ENCODE measurements at regions not wholly inside any gene's neighbourhood (a gene's known extent, or its start where the extent isn't known, plus 50 kb on each side); places are given as distances from the start of the nearest gene placed in this dataset.

GRCh38 chr3:118550556-118550955 is 484.1 kb downstream of the IGSF11 start:
- DNase-seq: no peak

DNA sequence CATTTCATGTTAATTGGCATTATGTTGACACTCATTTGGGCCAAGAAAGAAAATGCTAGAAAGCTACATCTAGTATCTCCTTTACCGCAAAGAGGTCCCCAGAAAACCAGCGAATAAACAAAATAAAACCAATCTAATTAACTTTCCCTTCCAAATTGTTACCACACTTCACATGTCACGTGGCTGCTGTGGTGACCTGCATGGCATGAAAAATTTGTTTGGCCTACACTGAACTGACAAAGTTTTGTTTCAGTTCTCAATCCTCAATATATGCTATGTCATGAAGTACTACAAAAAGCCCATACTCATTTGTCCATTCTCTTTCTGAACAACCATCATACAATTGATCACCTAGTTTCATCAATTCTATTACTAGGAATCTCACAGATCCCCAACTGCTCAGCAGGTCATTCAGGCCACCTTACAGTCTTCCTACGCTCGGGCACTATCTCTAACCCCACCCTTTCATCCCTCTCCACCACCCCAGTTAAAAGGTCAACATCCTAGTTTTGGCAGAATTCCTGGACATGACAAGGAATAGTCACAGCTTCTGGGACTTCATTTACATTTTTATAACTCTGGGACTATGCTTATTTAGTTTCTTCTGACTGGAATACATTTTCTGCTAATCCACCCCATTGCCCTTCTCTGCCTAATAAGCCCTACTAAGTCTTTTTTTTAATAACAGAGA is 480.4 kb downstream of the IGSF11 start:
- DNase-seq: no peak

- no peak for DNase-seq
These were observed 477.7 kb downstream of the IGSF11 start for GRCh38 chr3:118556983-118557382.

GRCh38 chr3:118557513-118557912 is 477.1 kb downstream of the IGSF11 start:
- no peak for DNase-seq

- DNase-seq: no peak
These were observed 475.4 kb downstream of the IGSF11 start for GRCh38 chr3:118559286-118559685.

- no peak for DNase-seq
These were observed 469.8 kb downstream of the IGSF11 start for GRCh38 chr3:118564800-118565199.

GRCh38 chr3:118573912-118574311 is 460.7 kb downstream of the IGSF11 start:
- no peak for DNase-seq

- peak; percentile 51 for DNase-seq
These were observed 457.4 kb downstream of the IGSF11 start for GRCh38 chr3:118577055-118577777.

- DNase-seq: no peak
These were observed 456.1 kb downstream of the IGSF11 start for GRCh38 chr3:118578559-118578958.

GRCh38 chr3:118587037-118587741 is 447.5 kb downstream of the IGSF11 start:
- DNase-seq: peak; percentile 92

DNA sequence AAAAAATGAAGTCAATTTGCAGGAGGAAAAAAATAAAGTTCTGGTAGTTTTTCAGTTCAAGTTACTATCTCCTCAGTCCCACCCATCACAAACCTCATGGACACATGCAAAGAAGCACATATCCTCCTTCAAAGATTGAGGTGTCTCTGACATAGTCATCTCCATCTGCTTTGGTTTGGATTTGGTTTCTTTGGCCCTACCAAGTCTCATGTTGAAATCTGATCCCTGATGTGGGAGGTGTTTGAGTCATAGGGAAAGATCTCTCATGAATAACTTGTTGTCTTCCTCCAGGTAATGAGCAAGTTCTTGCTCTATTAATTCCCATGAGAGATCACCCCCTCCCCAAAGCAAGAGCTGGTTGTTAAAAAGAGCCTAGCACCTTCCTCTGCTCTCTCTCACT is 446.8 kb downstream of the IGSF11 start:
- DNase-seq: no peak

DNA sequence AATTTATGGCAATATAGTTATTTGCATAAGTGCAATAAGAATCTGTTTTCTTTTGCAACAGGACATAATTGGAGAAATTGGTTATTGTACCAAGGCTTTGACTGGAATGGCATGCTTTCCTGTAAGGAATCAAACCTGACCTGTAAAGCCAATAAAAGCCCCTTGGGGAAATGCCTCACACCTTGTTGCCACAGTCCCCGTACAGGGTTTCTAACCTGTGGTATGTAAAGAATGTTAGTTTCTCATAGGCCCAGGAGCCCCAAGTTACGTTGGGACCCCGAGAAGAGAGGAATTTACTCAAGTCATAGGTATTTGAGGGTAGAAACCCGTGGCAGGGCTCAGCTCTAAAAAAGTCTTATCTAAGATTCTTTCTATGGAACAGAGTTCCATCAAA is 441.4 kb downstream of the IGSF11 start:
- DNase-seq: no peak

DNA sequence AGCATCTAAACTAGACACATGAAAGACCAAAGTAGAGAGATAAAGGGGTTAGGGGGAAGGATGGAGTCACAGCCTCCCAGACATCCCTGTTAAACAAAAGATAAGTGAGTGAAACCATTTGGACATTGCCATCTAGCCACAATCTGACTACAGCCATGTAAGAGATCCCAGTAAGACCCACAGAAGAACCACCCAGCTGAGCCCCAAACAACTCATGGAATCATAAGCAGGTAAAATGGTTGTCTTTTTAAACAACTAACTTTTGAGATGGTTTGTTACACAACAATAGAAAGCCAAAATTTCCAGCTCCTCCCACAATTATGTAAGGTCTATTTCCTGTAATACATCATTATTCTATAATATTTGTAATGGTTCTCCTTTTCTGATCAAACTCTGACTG is 437.5 kb downstream of the IGSF11 start:
- no peak for DNase-seq

DNA sequence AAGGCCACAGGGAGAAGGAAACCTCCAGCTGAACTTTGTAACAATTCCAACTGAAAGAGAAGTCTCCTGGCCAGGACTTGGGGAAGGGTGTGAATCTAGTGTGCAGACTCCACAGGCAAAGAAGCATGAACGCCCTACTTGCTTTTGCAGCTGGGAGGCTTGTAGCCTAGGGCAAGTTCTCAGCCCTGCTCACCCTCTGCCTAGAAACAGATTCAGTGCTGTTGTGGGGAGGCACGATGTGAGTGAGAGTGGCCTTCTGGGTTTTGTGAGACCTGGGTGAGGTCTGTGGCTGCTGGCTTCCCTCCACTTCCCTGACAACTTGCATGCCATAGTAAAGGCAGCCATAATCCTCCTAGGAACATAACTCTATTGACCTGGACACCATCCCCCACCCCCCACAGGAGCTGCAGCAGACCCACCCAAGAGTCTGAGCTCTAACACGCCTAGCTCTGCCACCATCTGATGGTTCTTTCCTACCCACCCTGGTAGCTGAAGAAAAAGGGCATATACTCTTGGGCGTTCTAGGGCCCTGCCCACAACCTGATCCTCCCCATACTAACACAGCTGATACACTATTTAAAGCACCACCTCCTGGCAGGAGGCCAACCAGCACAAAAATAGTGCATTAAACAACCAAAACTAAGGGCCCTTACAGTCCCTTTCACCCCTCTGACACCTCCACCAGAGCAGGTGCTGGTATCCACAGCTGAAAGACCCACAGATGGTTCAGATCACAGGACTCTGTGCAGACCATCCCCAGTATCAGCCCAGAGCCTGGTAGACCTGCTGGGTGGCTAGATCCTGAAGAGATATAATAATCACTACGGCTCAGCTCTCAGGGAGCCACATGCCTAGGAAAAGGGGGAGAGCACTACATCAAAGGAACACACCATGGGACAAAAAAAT is 426.5 kb downstream of the IGSF11 start:
- DNase-seq: no peak

GRCh38 chr3:118618247-118619040 is 416.2 kb downstream of the IGSF11 start:
- no peak for DNase-seq

DNA sequence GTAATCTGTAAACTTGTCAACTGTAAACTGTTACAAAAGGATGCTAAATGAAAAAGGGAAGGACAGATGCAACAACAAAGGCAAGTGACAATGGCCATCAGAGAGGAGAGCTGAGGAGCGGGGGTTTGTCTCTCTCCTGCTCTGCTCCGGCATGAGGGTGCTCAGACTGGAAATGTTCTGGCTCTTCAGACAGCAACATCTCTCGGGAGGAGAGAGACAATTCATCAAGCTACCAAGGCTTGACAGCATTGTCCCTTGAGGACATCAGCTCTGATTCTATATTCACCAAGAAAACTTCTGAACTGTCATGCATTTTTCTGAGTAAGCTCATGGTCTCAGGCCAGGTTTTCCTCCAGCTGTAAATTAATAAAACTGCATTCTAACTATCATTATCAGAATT is 408.2 kb downstream of the IGSF11 start:
- DNase-seq: no peak

DNA sequence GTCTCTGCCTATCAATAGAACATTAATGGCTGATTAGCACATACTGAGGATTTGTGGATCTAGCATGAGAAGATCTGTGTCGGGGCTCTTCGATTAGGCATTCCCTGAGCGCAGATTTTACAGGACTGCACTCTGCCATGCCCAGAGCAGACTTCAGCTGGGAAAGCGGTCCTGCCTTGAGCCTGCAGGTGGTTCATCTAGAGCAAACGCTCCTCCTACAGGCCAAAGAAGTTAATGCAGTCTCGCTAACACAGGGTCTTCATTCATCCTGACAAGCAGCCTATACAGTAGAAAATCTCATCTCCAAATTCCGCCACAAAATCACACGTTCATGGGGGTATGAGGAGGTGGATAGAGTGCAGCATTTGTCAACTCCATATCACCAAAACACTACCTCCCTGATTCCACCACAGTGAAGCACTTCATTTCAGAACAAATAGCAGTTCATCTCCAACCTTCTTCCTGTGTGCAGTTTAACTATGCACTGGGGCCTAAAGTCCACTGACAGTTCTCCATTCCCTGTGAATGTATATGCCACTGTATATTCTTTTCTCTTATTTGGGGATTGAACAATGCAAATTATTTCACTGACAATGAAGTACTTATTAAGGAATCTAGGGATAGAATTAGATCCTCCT is 405.8 kb downstream of the IGSF11 start:
- DNase-seq: no peak

DNA sequence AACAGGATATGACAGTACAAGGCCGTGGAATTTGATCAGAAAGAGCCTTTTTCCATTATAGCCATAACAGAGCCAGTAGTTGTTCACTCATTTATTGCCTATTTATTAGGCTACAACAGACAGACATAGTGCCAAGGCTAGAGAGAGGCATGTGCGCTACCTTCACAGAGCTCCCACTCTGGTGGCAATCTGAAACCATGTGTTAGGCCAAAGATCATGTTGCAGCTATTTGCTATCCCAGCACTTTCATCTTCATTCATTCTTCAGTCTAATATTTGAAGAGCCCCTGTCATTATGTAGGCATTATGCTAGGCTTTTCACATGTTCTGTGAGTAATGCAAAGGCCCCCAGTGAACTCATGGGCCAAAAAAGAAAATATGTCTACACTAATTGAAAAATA is 404.8 kb downstream of the IGSF11 start:
- DNase-seq: no peak

DNA sequence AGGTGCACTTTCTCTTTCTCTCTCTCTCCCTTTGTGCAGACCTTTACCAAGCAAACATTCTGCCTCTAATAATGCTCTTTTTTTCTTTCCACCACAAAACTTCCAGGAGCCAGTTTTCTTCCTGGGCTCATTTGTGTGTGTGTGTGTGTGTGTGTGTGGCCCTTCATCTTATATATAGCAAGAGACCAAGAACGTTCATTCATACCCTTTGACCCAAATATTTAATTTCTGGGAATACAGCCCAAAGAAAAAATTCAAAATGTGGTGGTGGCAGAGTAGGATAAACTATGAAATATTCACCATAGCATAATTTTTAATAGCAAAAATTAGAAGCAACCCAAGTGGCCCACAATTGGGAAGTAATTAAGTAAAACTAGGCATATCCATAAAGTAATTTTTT is 398.9 kb downstream of the IGSF11 start:
- DNase-seq: no peak

- no peak for DNase-seq
These were observed 397.8 kb downstream of the IGSF11 start for GRCh38 chr3:118636841-118637240.

DNA sequence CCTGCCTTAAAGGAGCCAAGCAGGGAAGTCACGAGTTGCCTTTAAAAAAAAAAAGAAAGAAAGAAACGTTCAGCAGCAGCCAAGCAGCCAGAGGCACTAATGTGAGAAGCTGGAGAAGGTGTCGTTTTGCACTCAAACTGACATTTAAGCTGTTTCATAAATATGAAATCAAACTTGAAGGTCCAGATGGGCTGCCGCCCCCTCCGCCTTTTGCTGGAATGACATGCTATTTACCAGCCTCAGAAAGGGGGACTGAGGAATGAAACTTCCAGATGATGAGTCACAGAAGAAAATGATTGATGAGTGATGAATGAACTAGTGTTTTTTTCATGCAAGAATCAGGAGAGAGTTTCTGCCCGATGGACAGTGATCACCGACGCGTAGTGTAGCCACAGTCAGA is 396.8 kb downstream of the IGSF11 start:
- no peak for DNase-seq

DNA sequence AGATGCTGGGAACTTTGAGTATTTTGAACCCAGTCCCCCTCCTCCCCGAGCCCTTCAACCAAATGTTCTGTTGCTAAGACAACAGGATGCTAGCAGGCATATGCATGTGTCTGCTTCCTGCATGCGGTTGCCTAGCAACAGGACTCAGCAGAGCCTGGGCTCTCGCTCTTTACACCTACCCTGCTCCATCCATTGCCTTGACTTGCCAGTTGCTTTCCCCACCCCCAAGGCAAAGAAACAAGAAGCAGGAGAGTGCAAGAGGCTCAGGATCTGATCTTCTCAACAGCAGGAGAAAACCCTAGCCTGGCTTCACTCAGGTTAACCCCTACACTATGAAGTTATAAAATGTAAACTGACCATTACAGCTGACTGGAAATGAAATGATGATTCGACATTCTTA is 393.0 kb downstream of the IGSF11 start:
- DNase-seq: peak; percentile 57

Measured in DMS79 (cell line).